Osteoblast (primary cell): ENCODE measurements at regions not wholly inside any gene's neighbourhood (a gene's known extent, or its start where the extent isn't known, plus 50 kb on each side); places are given as distances from the start of the nearest gene placed in this dataset.

Source experiments
- DNase-seq: peaks from one replicate; pipeline ENCODE4 v3.0.0; 2011; ENCODE audit warnings: low spot score, mixed read lengths; ENCODE audit not compliant: insufficient read length; ENCODE audit errors: missing footprints
- H2AFZ ChIP-seq: 2 replicates; pipeline ENCODE4 v1.6.0; 2011; ENCODE audit warnings: mild to moderate bottlenecking, low read length
- H3K27ac ChIP-seq: 2 replicates; pipeline ENCODE4 v1.5.1; 2011; ENCODE audit warnings: mild to moderate bottlenecking, low read depth, low read length, moderate library complexity
- H3K27me3 ChIP-seq: 2 replicates; pipeline ENCODE4 v1.6.0; 2012; ENCODE audit warnings: mild to moderate bottlenecking, control low read depth, inconsistent platforms, low read length, moderate library complexity; ENCODE audit not compliant: insufficient read depth
- H3K36me3 ChIP-seq: 2 replicates; pipeline ENCODE4 v1.5.1; 2011; ENCODE audit warnings: mild to moderate bottlenecking, low read length, control low read depth, moderate library complexity; ENCODE audit not compliant: insufficient read depth
- H3K4me1 ChIP-seq: 2 replicates; pipeline ENCODE4 v1.5.1; 2011; ENCODE audit warnings: mild to moderate bottlenecking, low read length, control low read depth, moderate library complexity; ENCODE audit not compliant: insufficient read depth
- H3K4me2 ChIP-seq: 2 replicates; pipeline ENCODE4 v1.6.0; 2011; ENCODE audit warnings: mild to moderate bottlenecking, low read length; ENCODE audit not compliant: insufficient read depth
- H3K4me3 ChIP-seq: fragments of 200-600 bp; sonication (generic); 3 replicates; pipeline ENCODE4 v1.5.1; 2012; ENCODE audit warnings: mild to moderate bottlenecking, low read length, inconsistent platforms; ENCODE audit not compliant: insufficient read depth
- H3K79me2 ChIP-seq: 2 replicates; pipeline ENCODE4 v1.6.0; 2012; ENCODE audit warnings: mild to moderate bottlenecking, low read length, control low read depth, inconsistent platforms; ENCODE audit not compliant: insufficient read depth
- H3K9me3 ChIP-seq: 2 replicates; pipeline ENCODE4 v1.5.1; 2011; ENCODE audit warnings: low read depth, low read length, control low read depth
- H4K20me1 ChIP-seq: 2 replicates; pipeline ENCODE4 v1.6.0; 2012; ENCODE audit warnings: mild to moderate bottlenecking, low read length, control low read depth; ENCODE audit not compliant: insufficient read depth
- CTCF ChIP-seq: IDR thresholded peaks from 2 replicates; pipeline ENCODE4 v1.5.1; 2011; ENCODE audit warnings: mild to moderate bottlenecking, low read depth, low read length, moderate library complexity; ENCODE audit errors: extremely low read depth

DNA sequence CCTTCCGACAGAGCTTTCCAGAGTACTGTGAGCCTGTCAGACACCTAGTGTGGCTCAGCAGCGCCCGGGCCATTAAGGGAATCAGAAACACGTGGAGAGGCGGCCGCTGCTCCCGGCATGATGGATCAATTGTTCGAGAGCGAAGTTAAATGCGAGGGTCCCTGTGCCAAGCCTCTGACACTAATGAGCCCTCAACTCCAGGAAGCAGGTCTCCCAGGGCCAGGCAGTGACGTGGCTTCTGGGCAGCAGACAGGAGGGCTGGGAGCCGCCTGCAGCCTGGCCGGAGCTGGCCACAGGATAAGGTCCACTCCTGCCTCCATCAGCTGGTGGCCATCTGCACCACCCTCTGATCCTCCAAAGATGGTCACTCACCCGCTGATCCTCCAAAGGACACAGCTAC is 67.5 kb upstream of the CLDN14 start:
- H3K27me3 ChIP-seq: peaks cover 29% of the 10 kb centered on the region
- no peak overlapping the region for H2AFZ ChIP-seq
- H4K20me1 ChIP-seq: no peaks in the 10 kb centered on the region
- H3K36me3 ChIP-seq: no peaks in the 10 kb centered on the region
- peaks cover 15% of the 10 kb centered on the region for H3K4me1 ChIP-seq
- no peak overlapping the region for H3K4me3 ChIP-seq
- no peak for TF ChIP-seq CTCF
- H3K9me3 ChIP-seq: no peaks in the 10 kb centered on the region
- DNase-seq: no peak
- H3K4me2 ChIP-seq: no peak overlapping the region
- H3K27ac ChIP-seq: no peak overlapping the region
- no peaks in the 10 kb centered on the region for H3K79me2 ChIP-seq

DNA sequence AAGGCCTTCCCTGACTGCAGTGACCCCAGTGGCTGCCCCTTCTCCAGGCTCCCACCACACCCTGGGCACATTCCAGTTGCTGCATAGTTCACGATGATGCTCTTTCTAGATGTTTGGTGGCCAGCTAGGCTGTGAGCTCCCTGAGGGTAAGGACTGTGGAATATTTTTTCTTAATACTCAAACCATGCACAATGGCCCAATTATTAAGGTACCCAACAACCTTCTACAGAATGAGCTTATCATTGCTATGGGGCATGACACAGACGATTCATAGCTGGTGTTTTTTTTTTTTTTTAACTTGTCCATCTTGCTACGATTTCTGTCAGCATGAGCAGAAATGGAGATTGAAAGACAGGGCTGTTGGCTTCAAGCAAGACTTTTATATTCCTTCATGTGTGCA is 68.9 kb upstream of the CLDN14 start:
- Histone ChIP-seq H3K9me3 (no peaks in the 10 kb centered on the region), H3K79me2 (no peaks in the 10 kb centered on the region)

GRCh38 chr21:36549470-36549869 is 69.5 kb upstream of the CLDN14 start:
- H3K4me2 ChIP-seq: no peak overlapping the region
- peaks cover 15% of the 10 kb centered on the region for H3K4me1 ChIP-seq
- no peak for TF ChIP-seq CTCF
- H3K79me2 ChIP-seq: no peaks in the 10 kb centered on the region
- H3K27me3 ChIP-seq: peaks cover 21% of the 10 kb centered on the region
- no peaks in the 10 kb centered on the region for H3K9me3 ChIP-seq
- no peak overlapping the region for H3K27ac ChIP-seq
- no peak for DNase-seq
- no peaks in the 10 kb centered on the region for H4K20me1 ChIP-seq
- H2AFZ ChIP-seq: no peak overlapping the region
- no peak overlapping the region for H3K4me3 ChIP-seq
- no peaks in the 10 kb centered on the region for H3K36me3 ChIP-seq

More for the DNA sequence above, 68.9 kb upstream of the CLDN14 start:
- H3K27ac ChIP-seq: no peak overlapping the region
- H3K36me3 ChIP-seq: no peaks in the 10 kb centered on the region
- no peak for TF ChIP-seq CTCF
- H3K4me3 ChIP-seq: no peak overlapping the region
- DNase-seq: no peak
- peaks cover 21% of the 10 kb centered on the region for H3K27me3 ChIP-seq
- H4K20me1 ChIP-seq: no peaks in the 10 kb centered on the region
- H3K4me1 ChIP-seq: peaks cover 15% of the 10 kb centered on the region
- H2AFZ ChIP-seq: no peak overlapping the region
- no peak overlapping the region for H3K4me2 ChIP-seq

GRCh38 chr21:36550761-36551160 is 70.8 kb upstream of the CLDN14 start:
- no peak for DNase-seq
- Histone ChIP-seq H3K27ac (no peak overlapping the region), H3K4me2 (no peak overlapping the region)

More at GRCh38 chr21:36550761-36551160, 70.8 kb upstream of the CLDN14 start:
- peaks cover 15% of the 10 kb centered on the region for H3K4me1 ChIP-seq
- no peak overlapping the region for H3K4me3 ChIP-seq
- peaks cover 22% of the 10 kb centered on the region for H3K27me3 ChIP-seq
- H4K20me1 ChIP-seq: no peaks in the 10 kb centered on the region
- no peaks in the 10 kb centered on the region for H3K9me3 ChIP-seq
- H3K36me3 ChIP-seq: no peaks in the 10 kb centered on the region
- no peak for TF ChIP-seq CTCF
- no peaks in the 10 kb centered on the region for H3K79me2 ChIP-seq
- peak overlapping the region; percentile 53 for H2AFZ ChIP-seq
